Stimulated activated CD4-positive, alpha-beta T cell treated with anti-CD3 and anti-CD28 coated beads, Interleukin-4, amount 100 ng/mL, for 1 hour (primary cell): ENCODE measurements at regions not wholly inside any gene's neighbourhood (a gene's known extent, or its start where the extent isn't known, plus 50 kb on each side); places are given as distances from the start of the nearest gene placed in this dataset.

Source experiments
- DNase-seq: peaks from one replicate; pipeline ENCODE4 v3.0.0-alpha.2; 2020

- no peak for DNase-seq
These were observed 463.5 kb downstream of the LMO4 start for GRCh38 chr1:87791931-87792740.

- no peak for DNase-seq
These were observed 466.3 kb downstream of the LMO4 start for GRCh38 chr1:87794788-87795614.

GRCh38 chr1:87795615-87796337 lies 467.1 kb downstream of the LMO4 start:
- no peak for DNase-seq

DNA sequence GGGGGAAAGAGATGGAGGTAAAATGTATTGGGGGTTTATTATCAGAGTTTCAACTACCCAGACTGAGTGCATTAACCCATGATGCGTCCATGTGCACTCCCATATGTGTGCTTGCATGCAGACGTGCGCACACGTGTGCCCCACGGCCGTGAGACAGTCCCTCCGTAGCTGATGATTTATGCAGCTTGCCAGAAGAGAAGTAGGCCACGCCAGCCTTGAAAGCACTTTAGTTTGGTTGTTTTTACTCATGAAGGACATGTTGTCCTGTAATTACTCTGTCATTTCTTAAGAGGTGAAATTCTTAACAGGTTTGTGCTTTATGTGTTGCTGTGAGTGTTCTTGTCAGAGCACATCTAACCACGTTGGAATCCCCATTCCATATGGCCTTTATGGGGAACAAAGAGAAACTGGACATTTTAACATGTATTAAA lies 467.8 kb downstream of the LMO4 start:
- no peak for DNase-seq

GRCh38 chr1:87799451-87799850 lies 470.8 kb downstream of the LMO4 start:
- DNase-seq = no peak

- no peak for DNase-seq
These were observed 471.3 kb downstream of the LMO4 start for GRCh38 chr1:87800006-87800405.

DNA sequence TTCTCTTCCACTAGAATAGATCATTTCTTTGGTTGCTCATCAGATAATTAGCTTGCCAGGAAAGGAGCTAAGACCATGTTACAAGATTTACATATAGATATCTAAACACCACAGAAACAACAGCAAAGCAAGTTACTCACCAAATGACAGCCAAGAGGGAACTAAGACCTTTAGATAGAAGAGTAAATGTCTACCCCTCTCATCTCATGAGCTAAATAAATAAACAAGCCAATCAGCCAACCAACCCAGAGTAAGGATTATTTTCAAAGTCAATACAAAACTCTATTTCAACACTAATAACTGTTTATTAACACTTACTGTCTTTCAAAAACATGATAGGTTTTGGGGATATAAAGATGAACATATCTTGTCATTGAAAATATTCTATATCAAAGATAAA lies 474.7 kb downstream of the LMO4 start:
- DNase-seq = no peak

DNA sequence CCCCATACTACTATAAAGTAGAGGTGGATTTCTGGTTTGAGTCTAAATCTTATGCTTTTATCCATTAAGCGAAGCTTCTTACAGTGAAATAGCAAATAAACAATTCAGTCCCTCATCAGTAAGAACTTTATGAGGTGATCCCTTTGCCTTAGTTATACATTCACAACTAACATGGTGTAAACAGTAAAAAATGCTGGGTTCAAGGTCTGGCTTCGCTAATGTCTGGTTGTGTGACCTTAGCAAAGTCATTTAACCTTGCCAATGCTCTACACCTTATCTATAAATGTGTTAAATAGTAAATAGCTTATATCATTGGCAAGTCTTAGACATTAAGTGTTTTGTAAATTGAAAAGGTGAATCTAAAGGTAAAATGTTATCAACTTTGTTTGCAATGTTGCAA lies 475.4 kb downstream of the LMO4 start:
- DNase-seq = no peak

DNA sequence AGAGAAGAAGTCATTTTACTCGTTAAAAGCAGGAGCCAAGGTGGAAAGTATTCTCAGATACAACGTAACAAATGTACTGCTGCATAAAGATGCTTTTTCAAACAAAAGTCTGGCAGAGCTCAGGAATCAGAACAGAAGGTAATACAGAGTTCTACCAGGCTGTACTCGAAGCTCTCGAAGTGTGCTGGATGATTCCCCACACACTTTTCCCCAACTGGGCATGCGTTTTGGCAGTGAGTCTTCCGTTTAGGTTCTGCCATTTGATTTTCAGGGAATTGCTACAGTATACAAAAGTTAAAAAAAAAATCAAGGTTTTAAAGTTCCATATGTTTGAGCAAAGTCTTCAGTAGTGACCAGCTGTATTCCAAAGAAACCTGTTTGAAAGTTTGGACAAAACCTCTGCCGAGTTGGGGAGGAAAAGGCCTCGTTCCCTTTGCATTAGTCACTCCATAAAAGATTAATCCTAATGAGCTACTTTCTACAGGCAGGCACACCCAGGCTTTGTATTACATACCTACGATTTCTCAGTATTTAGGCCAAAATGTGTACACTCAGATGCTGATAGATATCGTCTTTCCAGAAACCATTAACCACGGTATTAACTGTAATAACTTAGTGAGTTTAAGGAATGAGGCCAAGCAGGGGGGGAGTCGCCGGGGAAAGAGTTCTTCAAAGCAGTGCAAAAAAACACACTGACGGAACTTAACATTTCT lies 477.1 kb downstream of the LMO4 start:
- DNase-seq = no peak

DNA sequence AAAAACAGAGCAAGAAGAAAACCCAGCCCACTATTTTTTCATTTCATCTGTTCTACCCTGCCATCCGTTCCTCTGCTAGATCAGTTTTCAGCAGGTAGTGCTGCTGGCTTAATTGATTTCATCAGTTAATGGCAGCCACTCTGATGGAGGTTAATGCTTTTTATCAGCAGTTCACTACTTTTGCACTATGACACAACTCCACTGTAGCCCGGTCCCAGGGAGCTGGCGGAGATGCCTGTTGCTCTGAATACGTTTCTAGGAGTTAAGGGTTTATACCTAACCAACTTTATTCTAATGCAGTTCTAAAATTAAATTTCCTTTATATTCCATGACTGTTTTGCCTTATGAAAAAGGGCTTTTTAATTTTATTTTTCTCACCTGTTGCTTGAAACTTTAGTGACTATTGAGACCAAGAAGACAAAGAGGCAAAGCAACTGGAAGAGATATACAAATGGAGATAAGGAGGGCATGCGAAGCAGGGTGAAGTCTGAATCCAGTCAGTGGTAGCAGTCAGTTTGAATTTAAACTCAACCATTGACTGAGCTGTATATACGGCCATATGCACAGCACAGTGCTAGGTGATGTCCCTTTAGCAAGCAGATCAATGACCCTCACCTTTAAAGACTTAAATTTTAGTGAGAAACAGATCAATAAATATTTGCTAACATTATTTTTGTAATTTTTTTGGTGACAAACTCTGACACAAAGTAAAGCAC lies 477.9 kb downstream of the LMO4 start:
- DNase-seq = no peak

GRCh38 chr1:87810166-87810565 lies 481.5 kb downstream of the LMO4 start:
- no peak for DNase-seq

DNA sequence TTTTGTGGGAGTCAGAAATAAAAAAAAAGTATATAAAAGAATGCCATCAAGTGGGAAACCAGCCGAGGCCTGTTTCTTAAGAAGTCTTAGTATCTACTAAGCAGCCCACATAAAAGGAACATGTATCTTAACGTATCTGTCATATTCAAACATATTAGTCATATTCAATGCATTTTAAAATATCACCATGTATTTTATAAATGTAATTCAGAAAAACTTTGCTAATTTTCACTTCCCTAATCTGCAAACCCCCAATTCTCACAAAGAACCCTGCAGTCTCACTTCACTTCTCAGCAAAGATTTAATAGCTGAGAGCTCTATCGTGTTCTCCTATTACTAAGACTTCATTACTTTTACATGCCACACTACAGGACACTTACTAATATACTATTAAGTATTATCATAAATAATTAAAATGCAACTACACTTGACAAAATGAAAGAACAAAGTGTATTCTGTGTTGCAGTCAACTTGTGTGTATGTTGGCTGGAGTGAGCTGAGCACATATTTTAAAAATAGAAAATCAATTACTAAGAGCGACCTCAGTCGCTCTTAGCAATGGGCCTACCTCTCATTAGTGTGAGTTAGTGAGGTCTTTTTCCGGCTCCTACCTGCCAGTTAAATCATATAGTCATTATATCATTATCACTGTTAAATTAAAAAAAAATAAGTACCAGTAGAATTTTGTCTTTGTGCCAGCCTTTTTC lies 484.3 kb downstream of the LMO4 start:
- no peak for DNase-seq

DNA sequence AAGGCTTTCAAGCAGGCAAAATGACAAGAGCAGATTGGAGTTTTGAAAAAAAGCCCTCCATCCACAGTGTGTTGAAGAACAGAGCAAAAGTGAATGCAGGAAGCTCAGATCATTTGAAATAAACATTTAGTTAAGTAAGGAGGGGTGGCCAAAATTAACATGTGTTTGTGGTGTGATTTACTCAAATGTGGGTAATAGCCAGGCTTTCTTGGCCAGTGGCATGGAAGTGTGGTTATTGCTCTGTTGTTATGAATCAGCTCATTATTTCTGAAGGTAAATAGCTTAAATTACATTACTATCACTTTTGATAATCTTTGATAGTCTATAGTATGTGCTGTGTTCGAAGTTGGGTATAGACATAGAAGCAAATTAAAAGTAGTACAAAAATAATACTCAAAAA lies 485.9 kb downstream of the LMO4 start:
- no peak for DNase-seq

DNA sequence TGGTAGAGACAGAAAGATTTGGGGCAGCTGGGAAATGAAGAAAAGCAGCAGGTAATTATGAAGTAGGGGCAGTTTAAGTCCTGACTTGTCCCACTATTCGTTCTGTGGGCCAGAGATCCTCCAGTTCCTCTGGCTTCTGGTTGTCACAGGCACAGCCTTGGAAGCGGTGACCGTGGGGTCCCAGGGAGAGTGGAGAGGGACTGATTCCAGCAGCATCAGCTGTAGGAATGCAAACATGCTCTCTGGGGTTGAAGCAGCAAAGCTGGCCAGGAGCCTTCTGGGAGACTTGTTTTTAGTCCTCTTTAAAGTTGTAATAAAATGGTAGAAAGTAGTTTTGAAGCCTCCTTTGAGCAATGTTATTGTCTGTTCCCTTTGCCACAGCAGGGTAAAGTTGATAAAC lies 488.0 kb downstream of the LMO4 start:
- DNase-seq = no peak

DNA sequence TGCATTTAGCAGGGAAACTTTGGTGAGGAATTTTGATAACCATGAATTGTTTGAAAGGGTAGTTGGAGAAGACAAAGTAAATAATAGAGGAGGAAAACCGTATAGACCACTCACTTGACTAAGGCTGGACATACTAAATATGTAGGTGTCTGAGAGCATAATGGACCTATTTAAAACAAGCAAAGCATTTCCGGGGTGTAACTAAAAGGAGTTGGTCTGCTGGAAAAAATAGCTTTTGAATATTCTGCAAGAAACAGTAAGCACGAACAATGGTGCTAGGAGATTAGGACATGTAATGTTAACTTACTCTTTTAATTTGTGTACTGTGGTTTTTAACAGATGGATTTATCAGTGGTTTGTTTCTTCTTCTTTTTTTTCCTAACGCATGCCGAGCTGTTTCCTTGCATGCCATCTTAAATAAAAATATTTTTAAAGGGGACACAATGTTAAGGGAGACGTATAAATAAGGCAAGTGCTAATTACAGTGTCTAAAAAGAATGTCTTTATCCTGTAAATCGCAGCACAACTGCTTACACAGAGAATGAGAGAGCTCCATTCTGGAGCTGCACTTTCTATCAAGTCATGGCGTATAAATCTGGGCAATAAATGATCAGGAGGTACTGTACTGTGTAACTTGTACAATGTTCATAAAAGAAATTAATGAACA lies 492.1 kb downstream of the LMO4 start:
- no peak for DNase-seq

GRCh38 chr1:87821335-87821697 lies 492.6 kb downstream of the LMO4 start:
- no peak for DNase-seq

GRCh38 chr1:87826681-87827251 lies 498.1 kb downstream of the LMO4 start:
- no peak for DNase-seq

DNA sequence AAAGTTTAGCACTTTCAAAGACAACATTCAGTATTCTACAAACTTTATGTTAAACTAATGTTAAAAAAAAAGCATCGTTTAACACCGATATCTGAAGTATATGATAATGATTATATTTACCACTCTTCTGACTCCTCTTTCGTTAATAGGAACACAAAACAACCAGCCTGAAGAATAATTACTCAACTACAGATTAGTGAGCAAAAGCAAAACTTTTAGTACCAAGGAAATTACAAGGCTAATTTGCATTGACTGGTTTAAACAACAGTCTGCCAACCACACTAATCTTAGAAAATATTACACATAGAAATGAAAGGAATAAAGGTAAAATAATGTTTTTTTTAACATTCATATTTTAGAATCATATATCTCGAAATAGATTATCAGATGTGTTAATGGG lies 500.7 kb downstream of the LMO4 start:
- DNase-seq = no peak

GRCh38 chr1:87830432-87830978 lies 501.8 kb downstream of the LMO4 start:
- no peak for DNase-seq

DNA sequence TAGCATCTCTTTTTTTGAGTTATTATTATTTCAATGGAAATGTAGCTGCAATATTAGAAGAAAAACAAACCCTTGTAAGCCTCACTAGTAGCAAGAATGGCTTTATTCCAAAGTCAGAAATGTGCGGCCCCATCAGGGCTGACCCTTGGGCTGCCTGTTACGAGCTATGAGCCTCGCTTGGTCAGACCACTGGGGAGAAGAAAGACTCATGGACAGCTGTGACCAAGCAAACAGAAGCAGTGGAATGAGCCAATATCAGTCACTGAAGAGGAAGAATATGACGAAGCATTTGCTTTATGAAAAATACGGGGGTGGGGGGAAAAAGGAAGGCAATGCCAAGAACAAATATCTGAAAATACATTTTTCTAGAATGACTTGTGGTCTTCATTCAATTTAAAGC lies 504.5 kb downstream of the LMO4 start:
- DNase-seq = no peak
